Keratinocyte (primary cell): ENCODE measurements at regions not wholly inside any gene's neighbourhood (a gene's known extent, or its start where the extent isn't known, plus 50 kb on each side); places are given as distances from the start of the nearest gene placed in this dataset.

Source experiments
- DNase-seq: peaks from one replicate; pipeline ENCODE4 v3.0.0-alpha.2; 2011; ENCODE audit warnings: low read depth, missing footprints, low spot score
- FAIRE-seq: peaks from 2 replicates; lab custom pipeline; 2011; peaks lifted over from hg19 to GRCh38; lab: Jason Lieb, UNC
- H2AFZ ChIP-seq: 2 replicates; pipeline ENCODE4 v1.6.0; 2012; ENCODE audit warnings: low read length, control low read depth, inconsistent platforms; ENCODE audit not compliant: control insufficient read depth
- H3K27ac ChIP-seq: 2 replicates; pipeline ENCODE4 v1.5.1; 2011; ENCODE audit warnings: low read length; ENCODE audit not compliant: control insufficient read depth, insufficient read depth
- H3K27me3 ChIP-seq: 3 replicates; pipeline ENCODE4 v1.6.0; 2011; ENCODE audit warnings: low read length; ENCODE audit not compliant: control insufficient read depth, insufficient read depth; ENCODE audit errors: extremely low read depth
- H3K36me3 ChIP-seq, 2 experiments: 2 replicates in 1 of 2; 3 replicates in 1 of 2; pipeline ENCODE4 v1.5.1; 2011; ENCODE audit warnings: low read length in 2 of 2, mild to moderate bottlenecking in 1 of 2; ENCODE audit not compliant: control insufficient read depth in 2 of 2, insufficient read depth in 2 of 2; ENCODE audit errors: extremely low read depth in 1 of 2
- H3K4me1 ChIP-seq: 3 replicates; pipeline ENCODE4 v1.5.1; 2011; ENCODE audit warnings: low read length; ENCODE audit not compliant: control insufficient read depth, insufficient read depth; ENCODE audit errors: extremely low read depth
- H3K4me2 ChIP-seq: 3 replicates; pipeline ENCODE4 v1.6.0; 2011; ENCODE audit warnings: low read depth, low read length; ENCODE audit not compliant: control insufficient read depth, insufficient read depth; ENCODE audit errors: extremely low read depth
- H3K4me3 ChIP-seq, 3 experiments: fragments of 200-600 bp in 1 of 3; sonication (generic) in 1 of 3; 2 replicates in 2 of 3; 3 replicates in 1 of 3; pipeline ENCODE4 v1.5.1; 2011 to 2016; ENCODE audit warnings: low read length in 3 of 3, mild to moderate bottlenecking in 3 of 3, control low read depth in 2 of 3, inconsistent platforms in 1 of 3, low read depth in 1 of 3, mixed read lengths in 1 of 3, mixed run types in 1 of 3, moderate library complexity in 1 of 3; ENCODE audit not compliant: control insufficient read depth in 2 of 3, insufficient read depth in 2 of 3; ENCODE audit errors: extremely low read depth in 1 of 3
- H3K79me2 ChIP-seq: 2 replicates; pipeline ENCODE4 v1.6.0; 2012; ENCODE audit warnings: low read length; ENCODE audit not compliant: control insufficient read depth, insufficient read depth
- H3K9ac ChIP-seq: 3 replicates; pipeline ENCODE4 v1.6.0; 2011; ENCODE audit warnings: low read length; ENCODE audit not compliant: control insufficient read depth, insufficient read depth; ENCODE audit errors: extremely low read depth
- H3K9me1 ChIP-seq: 3 replicates; pipeline ENCODE4 v1.6.0; 2011; ENCODE audit warnings: low read length; ENCODE audit not compliant: control insufficient read depth, insufficient read depth; ENCODE audit errors: extremely low read depth
- H3K9me3 ChIP-seq: 2 replicates; pipeline ENCODE4 v1.5.1; 2012; ENCODE audit warnings: low read depth, low read length; ENCODE audit not compliant: control insufficient read depth
- H4K20me1 ChIP-seq: 3 replicates; pipeline ENCODE4 v1.6.0; 2011; ENCODE audit warnings: low read length; ENCODE audit not compliant: control insufficient read depth, insufficient read depth; ENCODE audit errors: extremely low read depth
- CTCF ChIP-seq, 3 experiments: IDR thresholded peaks in 1 of 3; conservative IDR thresholded peaks in 1 of 3; optimal IDR thresholded peaks in 1 of 3; 2 replicates in 2 of 3; 3 replicates in 1 of 3; pipeline versions ENCODE3 to v1.5.1; 2011; ENCODE audit warnings: low read length in 3 of 3, mild to moderate bottlenecking in 3 of 3, moderate library complexity in 2 of 3, control low read depth in 1 of 3, inconsistent platforms in 1 of 3; ENCODE audit not compliant: insufficient read depth in 2 of 3; ENCODE audit errors: extremely low read depth in 1 of 3
- EZH2 ChIP-seq: IDR thresholded peaks from one replicate; pipeline ENCODE4 v1.6.1; 2012; ENCODE audit warnings: inconsistent platforms, mild to moderate bottlenecking, low read length, moderate library complexity
- dilution Hi-C: fragments of 300-500 bp; cut with MboI; formaldehyde crosslinking; loops from one replicate; pipeline ENCODE4 v1.7.0; 2020; ENCODE audit warnings: low sequenced_read_pairs; ENCODE audit not compliant: extremely low pct_ligation_motif_present

GRCh38 chr4:24065974-24066373, 176.1 kb upstream of the PPARGC1A start:
- H3K9me3 ChIP-seq: no peaks in the 10 kb centered on the region
- H3K4me2 ChIP-seq: no peak overlapping the region
- no peak overlapping the region for H3K27ac ChIP-seq
- peaks cover 18% of the 10 kb centered on the region for H3K4me1 ChIP-seq
- TF ChIP-seq CTCF (optimal IDR thresholded peaks at IDR 0.05 in 1 of 3, IDR thresholded peaks at IDR 0.05 in 1 of 3, conservative IDR thresholded peaks at IDR 0.05 in 1 of 3; ENCODE audit: extremely low read depth in 1 of 3, insufficient read depth in 2 of 3, low read length in 3 of 3) (no peak), EZH2 (no peak)
- no peaks in the 10 kb centered on the region for H3K27me3 ChIP-seq
- no peak overlapping the region for H3K9ac ChIP-seq
- no peaks in the 10 kb centered on the region for H3K36me3 ChIP-seq
- no peak overlapping the region for H2AFZ ChIP-seq
- H3K4me3 ChIP-seq: no peak overlapping the region
- H4K20me1 ChIP-seq: no peaks in the 10 kb centered on the region
- FAIRE-seq (no peak), DNase-seq (no peak)
- dilution Hi-C loops: no loop called here
- no peaks in the 10 kb centered on the region for H3K79me2 ChIP-seq
- H3K9me1 ChIP-seq: no peaks in the 10 kb centered on the region

- dilution Hi-C loops: no loop called here
- Histone ChIP-seq H3K9me3 (no peaks in the 10 kb centered on the region), H3K27me3 (no peaks in the 10 kb centered on the region), H3K36me3 (no peaks in the 10 kb centered on the region), H4K20me1 (no peaks in the 10 kb centered on the region), H3K27ac (no peak overlapping the region), H3K4me2 (no peak overlapping the region), H3K4me3 (no peak overlapping the region), H3K9ac (no peak overlapping the region), H3K9me1 (no peaks in the 10 kb centered on the region), H3K4me1 (peaks cover 8% of the 10 kb centered on the region), H2AFZ (no peak overlapping the region), H3K79me2 (no peaks in the 10 kb centered on the region)
- DNase-seq (no peak), FAIRE-seq (no peak)
- TF ChIP-seq EZH2 (no peak), CTCF (optimal IDR thresholded peaks at IDR 0.05 in 1 of 3, IDR thresholded peaks at IDR 0.05 in 1 of 3, conservative IDR thresholded peaks at IDR 0.05 in 1 of 3; ENCODE audit: extremely low read depth in 1 of 3, insufficient read depth in 2 of 3, low read length in 3 of 3) (no peak)
These were observed 173.9 kb upstream of the PPARGC1A start for GRCh38 chr4:24063731-24064130.
